ENCODE measurements at regions not wholly inside any gene's neighbourhood (a gene's known extent, or its start where the extent isn't known, plus 50 kb on each side); places are given as distances from the start of the nearest gene placed in this dataset.

DNA sequence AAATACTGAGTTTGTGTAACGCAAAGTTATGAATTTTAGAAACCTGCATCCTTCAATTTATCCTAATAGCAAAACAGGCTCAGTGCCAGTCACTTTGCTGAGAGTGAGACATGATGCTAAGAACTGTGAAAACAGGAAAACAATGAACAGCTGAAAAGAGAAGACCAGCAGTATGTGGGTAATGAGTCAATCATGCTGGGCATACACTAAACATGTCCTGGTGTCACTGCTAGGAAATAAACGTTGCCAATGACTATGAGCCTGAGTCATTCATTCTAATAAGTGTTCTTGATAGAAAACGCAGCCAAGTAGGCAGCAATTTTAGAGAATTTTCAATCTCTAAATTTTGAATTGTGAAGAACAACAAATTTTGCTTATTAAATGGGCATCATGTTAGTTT is 237.3 kb downstream of the GALR1 start:
- TF ChIP-seq CTCF (conservative IDR thresholded peaks at IDR 0.05; ENCODE audit: low read length) = no peak
- no peak for TF ChIP-seq EZH2phosphoT487 (IDR thresholded peaks at IDR 0.05; ENCODE audit: borderline replicate concordance, low read depth, low read length)
